Stimulated activated CD8-positive, alpha-beta memory T cell treated with anti-CD3 and anti-CD28 coated beads, Interleukin-12 subunit alpha, Interleukin-12 subunit beta, amount 100 ng/mL, for 4 hours (primary cell): ENCODE measurements at regions not wholly inside any gene's neighbourhood (a gene's known extent, or its start where the extent isn't known, plus 50 kb on each side); places are given as distances from the start of the nearest gene placed in this dataset.
"Not testable (repeated sequence)": the region's sequence is repeated elsewhere in the genome, so short reads cannot be mapped to it uniquely, and the experiment has no call there.

Source experiments
- DNase-seq: peaks from one replicate; pipeline ENCODE4 v3.0.0-alpha.2; 2020; ENCODE audit warnings: low read depth

- no peak for DNase-seq
These were observed 133.7 kb downstream of the S1PR1 start for GRCh38 chr1:101370488-101370887.

DNA sequence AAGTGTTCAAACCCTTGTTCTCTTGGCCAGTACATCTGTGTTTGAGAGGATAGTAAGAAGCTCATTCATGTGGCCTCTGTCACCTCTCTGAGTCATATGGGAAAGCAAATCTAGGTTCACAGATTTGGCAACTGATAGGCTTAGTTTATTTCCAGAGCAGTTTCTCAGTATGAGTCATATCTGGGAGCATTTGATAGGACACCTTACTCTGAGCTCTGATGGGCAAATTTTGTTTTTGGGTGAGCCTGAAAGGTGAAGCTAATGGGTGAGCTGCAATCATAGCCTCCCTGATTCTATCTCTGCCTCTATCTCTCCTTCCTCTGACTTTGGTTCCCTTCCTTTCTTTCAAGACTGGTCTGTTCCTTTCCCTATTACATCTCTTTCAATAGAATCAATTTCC lies 134.4 kb downstream of the S1PR1 start:
- DNase-seq: no peak

DNA sequence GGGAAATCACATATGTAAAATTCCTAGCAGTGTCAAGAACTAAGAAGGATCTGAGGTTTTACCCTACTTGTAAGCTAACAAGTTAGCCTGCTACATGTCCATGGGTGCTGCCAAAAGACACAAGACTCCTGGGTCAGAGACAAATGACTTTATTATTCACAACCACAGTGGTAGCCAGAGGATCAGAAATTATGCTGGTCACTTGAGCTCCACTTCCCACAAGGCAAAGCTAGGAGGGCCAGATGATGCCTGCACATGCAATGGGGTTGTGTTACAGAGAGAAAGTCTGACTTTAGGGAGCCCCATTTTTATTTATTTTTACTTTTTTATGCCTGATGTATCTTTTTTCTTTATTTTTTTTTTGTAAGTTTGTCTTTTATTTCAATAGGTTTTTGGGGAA lies 136.8 kb downstream of the S1PR1 start:
- DNase-seq: no peak

GRCh38 chr1:101375448-101375847 lies 138.6 kb downstream of the S1PR1 start:
- DNase-seq: not testable (repeated sequence)

GRCh38 chr1:101376121-101377083 lies 139.6 kb downstream of the S1PR1 start:
- DNase-seq: no peak

- no peak for DNase-seq
These were observed 140.4 kb downstream of the S1PR1 start for GRCh38 chr1:101377084-101377835.

- DNase-seq: no peak
These were observed 142.2 kb downstream of the S1PR1 start for GRCh38 chr1:101379037-101379436.

GRCh38 chr1:101379950-101380349 lies 143.1 kb downstream of the S1PR1 start:
- DNase-seq: no peak

GRCh38 chr1:101382135-101382534 lies 145.3 kb downstream of the S1PR1 start:
- no peak for DNase-seq

- no peak for DNase-seq
These were observed 152.2 kb downstream of the S1PR1 start for GRCh38 chr1:101388904-101389546.

GRCh38 chr1:101389547-101389929 lies 152.7 kb downstream of the S1PR1 start:
- no peak for DNase-seq

GRCh38 chr1:101392552-101392951 lies 155.7 kb downstream of the S1PR1 start:
- DNase-seq: no peak

- DNase-seq: no peak
These were observed 157.2 kb downstream of the S1PR1 start for GRCh38 chr1:101394041-101394440.

DNA sequence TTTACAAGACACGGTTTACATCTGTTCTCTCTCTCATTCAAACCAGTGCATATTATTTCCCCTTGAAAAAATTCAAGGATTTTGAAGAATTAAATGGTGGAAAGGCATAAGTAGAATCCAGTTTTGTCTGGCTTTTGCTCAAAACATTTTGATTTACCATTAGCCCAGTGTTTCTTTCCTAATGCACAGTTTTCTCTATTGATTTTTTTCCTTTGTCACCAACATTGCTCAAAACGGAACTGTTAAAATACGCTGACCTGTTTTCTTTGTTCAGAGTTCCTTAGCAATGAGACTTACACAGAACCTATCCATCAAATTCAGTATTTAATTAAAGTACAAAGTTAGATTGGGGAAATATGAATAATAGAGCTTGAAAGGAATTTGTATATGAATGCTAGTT lies 162.4 kb downstream of the S1PR1 start:
- DNase-seq: no peak

DNA sequence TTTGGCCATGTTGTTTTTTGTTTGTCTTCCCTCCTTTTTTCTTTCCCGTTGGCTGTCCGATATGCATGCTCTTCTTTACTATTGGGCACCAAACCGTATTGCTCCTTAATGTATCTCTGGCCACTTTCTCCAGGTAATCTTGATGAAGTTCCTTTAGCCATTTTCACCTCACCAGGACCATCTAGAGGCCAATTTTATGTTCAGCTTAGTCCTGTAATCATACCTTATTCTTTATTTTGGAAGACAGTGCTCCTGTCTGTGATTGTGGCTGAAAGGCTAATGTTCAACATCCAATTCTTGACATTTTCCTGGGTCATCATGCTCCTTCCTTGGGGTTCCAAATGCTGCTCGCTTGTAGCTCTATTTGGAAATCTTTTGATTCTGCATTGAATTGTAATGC lies 169.5 kb downstream of the S1PR1 start:
- DNase-seq: no peak

DNA sequence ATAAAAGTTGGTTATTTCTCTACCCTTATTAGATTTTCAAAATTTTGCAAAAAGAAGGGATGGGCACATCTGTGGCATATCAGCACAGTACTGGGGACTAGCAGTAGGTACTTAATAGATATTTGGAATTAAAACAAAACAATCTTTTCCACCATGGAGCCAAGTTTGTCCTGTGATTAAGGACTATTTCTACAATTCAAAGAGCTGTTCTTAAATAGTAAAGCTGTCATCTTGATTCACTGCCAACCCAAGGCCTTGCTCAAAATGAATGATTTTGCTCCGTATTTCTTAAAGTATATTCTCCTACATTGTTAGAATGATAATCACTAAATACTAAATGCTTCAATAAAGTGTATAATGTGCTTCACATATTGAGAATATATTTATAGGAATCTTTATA lies 169.9 kb downstream of the S1PR1 start:
- DNase-seq: no peak

- DNase-seq: no peak
These were observed 170.8 kb downstream of the S1PR1 start for GRCh38 chr1:101407505-101408211.

GRCh38 chr1:101408212-101409042 lies 171.6 kb downstream of the S1PR1 start:
- no peak for DNase-seq

DNA sequence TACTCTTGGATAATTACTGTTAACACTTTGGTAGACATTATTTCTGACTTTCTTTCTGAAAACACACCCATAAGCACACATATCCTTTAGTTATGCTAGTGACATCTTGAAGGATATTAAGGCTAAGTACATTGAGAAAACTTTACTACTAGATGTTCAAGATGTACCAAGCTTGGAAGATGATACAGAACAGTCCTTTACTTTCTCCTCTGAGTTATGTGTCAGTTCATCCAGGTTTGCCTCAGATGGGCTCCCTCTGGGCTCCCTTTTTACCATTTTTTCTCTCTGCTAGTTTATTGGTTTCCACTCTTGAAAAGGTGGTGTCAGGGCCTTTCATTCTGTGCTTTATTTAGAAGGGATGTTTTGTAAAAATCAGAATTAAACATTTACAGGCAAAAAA lies 172.3 kb downstream of the S1PR1 start:
- no peak for DNase-seq

DNA sequence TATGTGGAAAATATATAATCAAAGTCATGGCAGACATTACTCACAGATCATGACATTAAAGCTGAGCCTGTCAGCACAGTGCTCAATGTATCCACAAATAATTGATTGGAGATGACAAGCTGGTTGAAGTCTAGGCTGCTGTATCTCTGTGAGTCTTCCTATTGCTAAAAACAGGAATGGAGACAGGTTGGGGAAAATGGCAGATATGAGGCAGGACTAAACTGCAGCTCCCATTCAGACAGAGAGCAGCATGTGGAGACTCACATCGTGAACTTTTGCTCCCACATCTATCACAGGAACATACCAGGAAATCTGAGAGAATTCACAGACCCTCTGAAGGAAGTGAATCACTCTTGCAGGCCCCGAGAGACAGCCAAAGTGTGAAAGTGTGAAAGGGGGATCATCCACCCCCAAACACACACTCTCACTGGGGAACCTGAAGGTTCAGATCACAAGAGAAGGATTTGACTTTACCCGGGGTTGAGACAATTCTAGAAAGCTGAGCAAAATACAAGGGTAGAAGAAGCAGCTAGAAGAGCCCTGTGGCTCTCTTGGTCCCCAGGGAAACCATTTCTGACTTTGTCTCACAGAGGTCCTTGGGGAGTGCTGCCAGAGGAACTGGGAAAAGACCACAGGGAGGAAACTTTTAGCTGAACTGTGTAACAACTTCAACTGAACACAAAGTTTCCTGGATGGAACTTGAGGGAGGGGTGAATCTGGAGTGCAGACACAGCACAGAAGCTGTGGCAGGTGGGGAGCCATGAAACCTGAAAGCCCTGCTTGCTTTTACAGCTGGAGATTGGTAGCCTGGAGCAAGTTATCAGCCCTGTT lies 173.4 kb downstream of the S1PR1 start:
- no peak for DNase-seq
